GM12875 (cell line): ENCODE measurements at regions not wholly inside any gene's neighbourhood (a gene's known extent, or its start where the extent isn't known, plus 50 kb on each side); places are given as distances from the start of the nearest gene placed in this dataset.

ENCODE experiments used
- H3K4me3 ChIP-seq: one replicate; pipeline ENCODE4 v1.5.1; 2011; ENCODE audit warnings: low read depth, low read length, control low read depth
- CTCF ChIP-seq: IDR thresholded peaks from 2 replicates; pipeline ENCODE4 v1.5.1; 2011; ENCODE audit warnings: low read depth, mild to moderate bottlenecking, control low read depth, inconsistent platforms, low read length, moderate library complexity, borderline replicate concordance; ENCODE audit not compliant: insufficient read depth

- H3K4me3 ChIP-seq: no peak overlapping the region
- TF ChIP-seq CTCF: no peak
These were observed 468.4 kb upstream of the C1orf87 start for GRCh38 chr1:60541831-60542532.

GRCh38 chr1:60540141-60540540 lies 466.6 kb upstream of the C1orf87 start:
- no peak overlapping the region for H3K4me3 ChIP-seq
- TF ChIP-seq CTCF: no peak

- H3K4me3 ChIP-seq: no peak overlapping the region
- TF ChIP-seq CTCF: no peak
These were observed 462.1 kb upstream of the C1orf87 start for GRCh38 chr1:60535713-60536112.

- no peak for TF ChIP-seq CTCF
- no peak overlapping the region for H3K4me3 ChIP-seq
These were observed 454.0 kb upstream of the C1orf87 start for GRCh38 chr1:60527567-60527966.

GRCh38 chr1:60516996-60517395 lies 443.4 kb upstream of the C1orf87 start:
- no peak for TF ChIP-seq CTCF
- H3K4me3 ChIP-seq: no peak overlapping the region

GRCh38 chr1:60510162-60510561 lies 436.6 kb upstream of the C1orf87 start:
- H3K4me3 ChIP-seq: no peak overlapping the region
- no peak for TF ChIP-seq CTCF

GRCh38 chr1:60504206-60504840 lies 430.8 kb upstream of the C1orf87 start:
- no peak overlapping the region for H3K4me3 ChIP-seq
- TF ChIP-seq CTCF: no peak
